Neutrophil (primary cell): ENCODE measurements at regions not wholly inside any gene's neighbourhood (a gene's known extent, or its start where the extent isn't known, plus 50 kb on each side); places are given as distances from the start of the nearest gene placed in this dataset.

Experiments
- H3K27ac ChIP-seq: fragments of 200-600 bp; sonication (generic); 2 replicates; pipeline ENCODE4 v1.5.1; 2016; ENCODE audit warnings: mild to moderate bottlenecking, moderate library complexity
- H3K27me3 ChIP-seq: fragments of 200-600 bp; sonication (generic); 2 replicates; pipeline ENCODE4 v1.6.0; 2016; ENCODE audit warnings: mild to moderate bottlenecking
- H3K36me3 ChIP-seq: fragments of 200-600 bp; sonication (generic); 2 replicates; pipeline ENCODE4 v1.5.1; 2017
- H3K4me1 ChIP-seq, 2 experiments: fragments of 200-600 bp in 1 of 2; sonication (generic) in 1 of 2; 1 replicate in 1 of 2; 2 replicates in 1 of 2; pipeline versions ENCODE4 v1.5.1 to v1.6.1; 2013 to 2016; ENCODE audit warnings: low read depth in 1 of 2, low read length in 1 of 2, mild to moderate bottlenecking in 1 of 2, moderate library complexity in 1 of 2; ENCODE audit not compliant: control insufficient read depth in 1 of 2, insufficient read depth in 1 of 2
- H3K4me3 ChIP-seq, 2 experiments: fragments of 200-600 bp in 1 of 2; sonication (generic) in 1 of 2; 1 replicate in 1 of 2; 2 replicates in 1 of 2; pipeline ENCODE4 v1.5.1; 2013 to 2016; ENCODE audit warnings: low read depth in 1 of 2, low read length in 1 of 2, mild to moderate bottlenecking in 1 of 2, moderate library complexity in 1 of 2
- H3K9me3 ChIP-seq: fragments of 200-600 bp; sonication (generic); 2 replicates; pipeline ENCODE4 v1.5.1; 2016
- TF ChIP-seq, protein P1 (sequence below): fragments of 200-600 bp; sonication (generic); IDR thresholded peaks from 2 replicates; pipeline ENCODE4 v1.5.1; 2016; ENCODE audit warnings: antibody characterized with exemption

DNA sequence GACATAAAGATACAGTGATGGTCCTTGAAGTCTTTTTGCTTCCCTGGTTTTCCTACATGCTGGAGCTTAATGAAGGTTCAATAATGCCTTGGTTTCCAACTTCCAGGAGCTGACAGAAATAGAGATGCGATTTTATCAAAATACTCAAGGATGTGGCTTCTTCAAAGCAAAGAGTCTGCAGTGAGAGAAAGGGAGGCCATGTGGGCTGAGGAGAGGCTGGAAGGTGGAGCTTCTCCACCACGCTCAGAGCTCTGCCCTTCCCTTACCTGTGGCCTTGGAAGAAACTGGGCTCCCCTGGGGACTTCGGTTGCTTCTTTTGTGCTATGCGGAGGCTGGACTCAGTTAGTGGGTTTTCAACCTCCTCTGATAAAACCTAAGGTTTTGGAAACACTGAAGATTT lies 175.0 kb upstream of the APCDD1 start:
- peaks cover 0 to under 1% of the 10 kb centered on the region in 2 experiments for H3K4me1 ChIP-seq
- no peaks in the 10 kb centered on the region for H3K36me3 ChIP-seq
- TF ChIP-seq, protein P1, sequence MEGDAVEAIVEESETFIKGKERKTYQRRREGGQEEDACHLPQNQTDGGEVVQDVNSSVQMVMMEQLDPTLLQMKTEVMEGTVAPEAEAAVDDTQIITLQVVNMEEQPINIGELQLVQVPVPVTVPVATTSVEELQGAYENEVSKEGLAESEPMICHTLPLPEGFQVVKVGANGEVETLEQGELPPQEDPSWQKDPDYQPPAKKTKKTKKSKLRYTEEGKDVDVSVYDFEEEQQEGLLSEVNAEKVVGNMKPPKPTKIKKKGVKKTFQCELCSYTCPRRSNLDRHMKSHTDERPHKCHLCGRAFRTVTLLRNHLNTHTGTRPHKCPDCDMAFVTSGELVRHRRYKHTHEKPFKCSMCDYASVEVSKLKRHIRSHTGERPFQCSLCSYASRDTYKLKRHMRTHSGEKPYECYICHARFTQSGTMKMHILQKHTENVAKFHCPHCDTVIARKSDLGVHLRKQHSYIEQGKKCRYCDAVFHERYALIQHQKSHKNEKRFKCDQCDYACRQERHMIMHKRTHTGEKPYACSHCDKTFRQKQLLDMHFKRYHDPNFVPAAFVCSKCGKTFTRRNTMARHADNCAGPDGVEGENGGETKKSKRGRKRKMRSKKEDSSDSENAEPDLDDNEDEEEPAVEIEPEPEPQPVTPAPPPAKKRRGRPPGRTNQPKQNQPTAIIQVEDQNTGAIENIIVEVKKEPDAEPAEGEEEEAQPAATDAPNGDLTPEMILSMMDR, result no peak
- H3K27me3 ChIP-seq, result no peaks in the 10 kb centered on the region
- no peak overlapping the region for H3K4me3 ChIP-seq
- no peak overlapping the region for H3K27ac ChIP-seq
- no peaks in the 10 kb centered on the region for H3K9me3 ChIP-seq

DNA sequence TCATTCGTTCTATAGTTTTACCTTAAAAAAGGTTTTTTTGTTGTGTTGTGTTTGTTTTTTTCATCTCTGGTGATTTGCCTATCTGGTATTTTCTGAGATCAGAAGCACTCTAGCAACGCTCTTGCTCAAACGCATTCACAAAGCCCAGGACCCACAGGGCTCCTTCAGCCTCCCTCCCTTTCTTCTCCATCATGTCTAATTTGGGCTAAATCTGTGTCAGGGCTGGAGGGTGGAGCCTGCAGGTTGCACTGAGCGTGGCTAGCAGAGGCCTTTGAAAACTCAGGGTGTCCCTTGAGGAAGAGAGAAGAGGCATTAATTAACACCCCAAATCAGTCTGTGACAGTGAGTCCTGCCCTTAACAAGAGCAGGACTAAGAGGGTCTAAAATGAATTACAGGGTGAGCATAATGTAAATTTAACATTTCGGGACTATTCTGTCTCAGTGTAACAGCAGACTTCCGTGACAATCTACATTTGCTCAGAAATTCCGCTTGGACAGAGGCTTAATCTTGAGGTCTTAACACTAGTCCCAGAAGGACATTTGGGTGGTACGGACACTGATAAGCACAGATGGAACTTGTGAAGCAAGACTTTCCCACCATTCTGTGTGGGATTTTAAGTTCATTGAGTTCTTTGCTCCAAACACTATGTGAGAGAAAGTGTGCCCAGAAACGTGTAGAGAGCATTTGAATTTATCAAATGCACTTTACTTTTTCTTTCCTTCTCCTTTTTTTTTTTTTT lies 174.4 kb upstream of the APCDD1 start:
- Histone ChIP-seq H3K36me3 (no peaks in the 10 kb centered on the region), H3K9me3 (no peaks in the 10 kb centered on the region), H3K4me3 (no peak overlapping the region), H3K27me3 (no peaks in the 10 kb centered on the region), H3K4me1 (peaks cover 5 to 7% of the 10 kb centered on the region in 2 experiments), H3K27ac (no peak overlapping the region)
- TF ChIP-seq, protein P1, result no peak

DNA sequence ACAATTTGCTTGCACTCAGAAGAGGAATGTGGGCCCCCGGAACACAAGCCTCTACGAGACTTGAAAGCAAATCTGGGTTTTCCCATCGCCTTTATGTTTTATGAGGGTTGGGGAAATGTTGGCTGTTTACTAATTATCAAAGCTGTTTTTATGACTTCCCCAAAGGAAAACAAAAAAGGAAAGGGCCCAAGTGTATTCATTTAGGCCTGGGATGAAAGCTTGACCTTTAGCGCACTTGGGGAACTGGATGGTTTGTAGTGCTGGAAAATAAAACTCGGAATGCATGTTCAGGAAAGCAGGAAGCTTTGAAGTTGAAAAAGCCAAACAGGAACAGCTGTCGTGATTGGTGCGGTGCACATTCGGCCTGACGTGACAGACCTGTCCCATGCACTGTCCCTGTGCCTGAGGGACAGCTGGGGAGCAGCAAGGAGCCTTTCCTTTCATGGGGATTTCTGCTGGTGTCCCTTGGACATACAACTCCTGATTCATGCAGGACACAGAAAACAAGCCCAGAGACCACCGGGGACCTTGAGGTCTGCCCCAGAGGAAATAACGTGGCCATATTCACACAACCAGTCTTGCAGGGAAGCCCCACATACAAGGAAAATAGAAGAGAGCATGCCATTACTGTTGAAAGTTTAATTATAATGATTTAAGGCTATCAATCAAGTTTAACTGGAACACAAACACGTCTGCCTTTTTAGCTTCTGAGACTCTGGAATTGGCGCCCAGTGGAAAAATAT lies 169.7 kb upstream of the APCDD1 start:
- Histone ChIP-seq H3K27ac (no peak overlapping the region), H3K4me1 (peaks cover 12 to 14% of the 10 kb centered on the region in 2 experiments), H3K4me3 (no peak overlapping the region), H3K9me3 (no peaks in the 10 kb centered on the region), H3K36me3 (no peaks in the 10 kb centered on the region), H3K27me3 (no peaks in the 10 kb centered on the region)
- TF ChIP-seq, protein P1, result no peak

DNA sequence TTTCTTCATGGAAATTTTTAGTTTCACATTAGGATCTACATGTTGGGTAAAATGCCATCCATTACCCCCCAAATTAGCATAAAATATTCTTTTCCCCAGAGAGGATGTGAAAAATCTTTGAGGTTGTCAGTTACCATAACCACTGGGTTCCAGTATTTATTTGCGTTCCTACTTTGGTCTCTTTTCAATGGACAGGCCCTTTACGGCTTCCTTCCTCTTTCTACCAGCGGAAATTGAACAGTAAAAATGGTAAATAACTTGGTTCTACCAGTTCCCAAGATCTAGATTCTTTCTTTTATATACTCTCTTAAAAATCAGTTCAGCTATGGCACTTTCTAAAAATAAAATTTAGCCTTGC lies 169.2 kb upstream of the APCDD1 start:
- no peaks in the 10 kb centered on the region for H3K36me3 ChIP-seq
- H3K4me1 ChIP-seq, result peaks cover 18 to 19% of the 10 kb centered on the region in 2 experiments
- H3K9me3 ChIP-seq, result no peaks in the 10 kb centered on the region
- H3K4me3 ChIP-seq, result no peak overlapping the region
- TF ChIP-seq, protein P1, result no peak
- H3K27ac ChIP-seq, result no peak overlapping the region
- no peaks in the 10 kb centered on the region for H3K27me3 ChIP-seq

DNA sequence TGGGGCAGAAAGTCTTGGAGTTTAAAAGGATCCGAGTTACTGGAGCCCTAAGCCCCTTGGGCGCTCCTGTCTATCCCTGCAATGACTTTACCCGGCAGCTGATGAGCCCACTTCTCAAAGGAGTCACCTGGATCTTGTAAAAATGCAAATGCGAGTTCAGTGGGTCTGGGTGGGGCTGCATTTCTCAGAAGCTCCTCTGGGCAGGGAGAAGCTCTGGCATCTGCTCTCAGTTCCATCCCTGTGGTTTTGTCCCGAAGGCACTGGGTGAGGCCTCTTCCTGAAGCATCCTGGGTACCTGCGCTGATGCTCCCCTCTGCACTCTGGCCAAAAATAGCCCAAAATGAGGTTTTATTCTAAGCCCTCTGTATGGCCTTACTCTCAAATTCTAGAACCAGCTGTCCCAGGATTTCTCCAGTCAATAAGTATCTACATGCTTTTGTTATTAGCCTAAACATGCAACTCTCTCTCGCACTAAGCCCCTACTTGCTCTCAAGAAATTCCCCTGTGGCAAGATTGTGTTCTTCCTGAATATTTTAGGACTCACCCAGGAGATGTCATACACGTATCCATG lies 167.8 kb upstream of the APCDD1 start:
- H3K36me3 ChIP-seq, result no peaks in the 10 kb centered on the region
- no peaks in the 10 kb centered on the region for H3K9me3 ChIP-seq
- peaks cover 25 to 31% of the 10 kb centered on the region in 2 experiments for H3K4me1 ChIP-seq
- TF ChIP-seq, protein P1, result no peak
- H3K27me3 ChIP-seq, result no peaks in the 10 kb centered on the region
- H3K4me3 ChIP-seq, result no peak overlapping the region
- H3K27ac ChIP-seq, result no peak overlapping the region
